GM12878 (cell line): ENCODE measurements at regions not wholly inside any gene's neighbourhood (a gene's known extent, or its start where the extent isn't known, plus 50 kb on each side); places are given as distances from the start of the nearest gene placed in this dataset.

Experiments used
- BCL11A ChIP-seq: IDR thresholded peaks from 2 replicates; pipeline ENCODE4 v1.6.1; 2011; ENCODE audit warnings: low read depth, low read length
- CHD4 ChIP-seq: fragments of 200-600 bp; sonication (generic); IDR thresholded peaks from 2 replicates; pipeline ENCODE4 v1.6.1; 2016; ENCODE audit warnings: mild to moderate bottlenecking
- CREB1 ChIP-seq: IDR thresholded peaks from 2 replicates; pipeline ENCODE4 v1.6.1; 2012; ENCODE audit warnings: low read depth, mild to moderate bottlenecking, inconsistent platforms
- CTCF ChIP-seq, 3 experiments: IDR thresholded peaks in 2 of 3; conservative IDR thresholded peaks in 1 of 3; 2 replicates each; pipeline ENCODE4 v1.5.1; 2011; ENCODE audit warnings: low read depth in 3 of 3, low read length in 3 of 3, mild to moderate bottlenecking in 3 of 3, control low read depth in 2 of 3, moderate library complexity in 2 of 3, inconsistent platforms in 1 of 3, mixed read lengths in 1 of 3; ENCODE audit not compliant: control insufficient read depth in 2 of 3, insufficient read depth in 1 of 3; ENCODE audit errors: extremely low read depth in 1 of 3
- E2F4 ChIP-seq: IDR thresholded peaks from 2 replicates; pipeline ENCODE4 v1.6.1; 2012; ENCODE audit warnings: low read depth, low read length, improper control_type of control experiment
- FOS ChIP-seq: IDR thresholded peaks from 3 replicates; pipeline ENCODE4 v1.6.1; 2011; ENCODE audit warnings: borderline replicate concordance; ENCODE audit not compliant: insufficient read length; ENCODE audit errors: extremely low read depth
- LARP7 ChIP-seq: fragments of 450-650 bp; IDR thresholded peaks from 2 replicates; pipeline ENCODE4 v1.6.1; 2017; ENCODE audit warnings: mild to moderate bottlenecking
- POLR2AphosphoS5 ChIP-seq: IDR thresholded peaks from 2 replicates; pipeline ENCODE4 v1.6.1; 2011; ENCODE audit warnings: mild to moderate bottlenecking, low read length, inconsistent platforms
- SRF ChIP-seq, 2 experiments: IDR thresholded peaks; 2 replicates each; pipeline ENCODE4 v1.6.1; 2011; ENCODE audit warnings: low read depth in 2 of 2, low read length in 2 of 2, mild to moderate bottlenecking in 1 of 2, moderate library complexity in 1 of 2
- TBL1XR1 ChIP-seq: IDR thresholded peaks from 2 replicates; pipeline ENCODE4 v1.6.1; 2012; ENCODE audit warnings: low read depth, low read length, improper control_type of control experiment
- YY1 ChIP-seq: IDR thresholded peaks from 2 replicates; pipeline ENCODE4 v1.6.1; 2011; ENCODE audit warnings: low read depth, mild to moderate bottlenecking, low read length
- ZBED1 ChIP-seq: IDR thresholded peaks from 2 replicates; pipeline ENCODE4 v1.6.1; 2016; ENCODE audit warnings: borderline replicate concordance
- ZNF274 ChIP-seq: IDR thresholded peaks from one replicate; pipeline ENCODE4 v1.8.0; 2011; ENCODE audit not compliant: insufficient read length, insufficient read depth

DNA sequence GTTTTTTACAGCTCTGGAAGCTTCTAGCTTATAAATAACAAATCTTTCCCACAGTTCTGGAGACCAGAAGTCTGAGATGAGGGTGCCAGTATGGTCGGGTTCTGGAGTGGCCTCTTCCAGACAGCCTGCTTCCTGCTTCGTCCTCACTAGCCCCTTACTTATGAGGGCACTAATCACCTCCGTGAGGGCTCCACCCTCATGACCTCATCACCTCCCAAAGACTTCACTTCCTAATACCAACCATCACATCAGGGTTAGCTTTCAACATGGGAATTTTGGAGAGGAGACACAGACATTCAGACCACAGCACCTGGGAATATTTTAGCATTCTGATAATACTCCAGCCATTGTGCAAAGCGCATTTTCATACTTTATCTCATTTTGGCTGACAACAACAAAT, 223.7 kb upstream of the IRF2BP2 start:
- TF ChIP-seq TBL1XR1 (no peak), POLR2AphosphoS5 (no peak), CHD4 (no peak), LARP7 (no peak), BCL11A (no peak), ZNF274 (no peak), CREB1 (no peak), SRF (IDR thresholded peaks at IDR 0.05; ENCODE audit: low read depth in 2 of 2, low read length in 2 of 2) (no peak), E2F4 (no peak), YY1 (no peak), ZBED1 (no peak), CTCF (IDR thresholded peaks at IDR 0.05 in 2 of 3, conservative IDR thresholded peaks at IDR 0.05 in 1 of 3; ENCODE audit: control insufficient read depth in 2 of 3, extremely low read depth in 1 of 3, insufficient read depth in 1 of 3, low read depth in 3 of 3, low read length in 3 of 3) (no peak), FOS (no peak)
